GM12878 (cell line): ENCODE measurements at regions not wholly inside any gene's neighbourhood (a gene's known extent, or its start where the extent isn't known, plus 50 kb on each side); places are given as distances from the start of the nearest gene placed in this dataset.

ENCODE experiments used
- ATF3 ChIP-seq: IDR thresholded peaks from 2 replicates; pipeline ENCODE4 v1.6.1; 2011; ENCODE audit warnings: low read depth, mild to moderate bottlenecking, low read length, moderate library complexity, borderline replicate concordance; ENCODE audit errors: extremely low read depth
- CHD1 ChIP-seq: IDR thresholded peaks from 2 replicates; pipeline ENCODE4 v1.6.1; 2012; ENCODE audit warnings: low read depth, low read length, improper control_type of control experiment
- CTCF ChIP-seq, 3 experiments: IDR thresholded peaks in 2 of 3; conservative IDR thresholded peaks in 1 of 3; 2 replicates each; pipeline ENCODE4 v1.5.1; 2011; ENCODE audit warnings: low read depth in 3 of 3, low read length in 3 of 3, mild to moderate bottlenecking in 3 of 3, control low read depth in 2 of 3, moderate library complexity in 2 of 3, inconsistent platforms in 1 of 3, mixed read lengths in 1 of 3; ENCODE audit not compliant: control insufficient read depth in 2 of 3, insufficient read depth in 1 of 3; ENCODE audit errors: extremely low read depth in 1 of 3
- ESRRA ChIP-seq: IDR thresholded peaks from 2 replicates; pipeline ENCODE4 v1.6.1; 2012; ENCODE audit warnings: mild to moderate bottlenecking, low read length, improper control_type of control experiment
- MTA3 ChIP-seq: IDR thresholded peaks from 2 replicates; pipeline ENCODE4 v1.6.1; 2012; ENCODE audit warnings: low read length, inconsistent platforms, borderline replicate concordance
- MXI1 ChIP-seq: fragments of 150-350 bp; IDR thresholded peaks from 2 replicates; pipeline ENCODE4 v1.6.1; 2011; ENCODE audit warnings: low read depth, mild to moderate bottlenecking, inconsistent platforms, low read length, improper control_type of control experiment
- POLR2A ChIP-seq: IDR thresholded peaks from 2 replicates; pipeline ENCODE4 v1.6.1; 2011; ENCODE audit warnings: low read depth, mild to moderate bottlenecking, low read length
- RCOR1 ChIP-seq: conservative IDR thresholded peaks from 2 replicates; pipeline ENCODE4 v1.6.1; 2012; ENCODE audit warnings: low read depth, low read length, improper control_type of control experiment
- SPI1 ChIP-seq: IDR thresholded peaks from 2 replicates; pipeline ENCODE4 v1.6.1; 2011; ENCODE audit warnings: low read depth, mild to moderate bottlenecking, low read length, moderate library complexity, borderline replicate concordance; ENCODE audit not compliant: insufficient read depth
- TARDBP ChIP-seq: IDR thresholded peaks from 2 replicates; pipeline ENCODE4 v1.6.1; 2016; ENCODE audit warnings: borderline replicate concordance
- TCF3 ChIP-seq: IDR thresholded peaks from 2 replicates; pipeline ENCODE4 v1.6.1; 2012; ENCODE audit warnings: low read depth, mild to moderate bottlenecking, low read length, borderline replicate concordance; ENCODE audit not compliant: insufficient read depth
- TCF7 ChIP-seq: IDR thresholded peaks from 2 replicates; pipeline ENCODE4 v1.6.1; 2014; ENCODE audit warnings: antibody characterized with exemption, borderline replicate concordance
- ZBED1 ChIP-seq: IDR thresholded peaks from 2 replicates; pipeline ENCODE4 v1.6.1; 2016; ENCODE audit warnings: borderline replicate concordance

- TF ChIP-seq POLR2A (no peak), TCF3 (no peak), ZBED1 (no peak), ATF3 (no peak), SPI1 (no peak), ESRRA (no peak), TCF7 (no peak), CTCF (IDR thresholded peaks at IDR 0.05 in 2 of 3, conservative IDR thresholded peaks at IDR 0.05 in 1 of 3; ENCODE audit: control insufficient read depth in 2 of 3, extremely low read depth in 1 of 3, insufficient read depth in 1 of 3, low read depth in 3 of 3, low read length in 3 of 3) (no peak), MTA3 (no peak), TARDBP (no peak), MXI1 (no peak), CHD1 (no peak), RCOR1 (no peak)
These were observed 221.5 kb downstream of the VEGFC start for GRCh38 chr4:176571206-176571605.
